ENCODE measurements at regions not wholly inside any gene's neighbourhood (a gene's known extent, or its start where the extent isn't known, plus 50 kb on each side); places are given as distances from the start of the nearest gene placed in this dataset.

DNA sequence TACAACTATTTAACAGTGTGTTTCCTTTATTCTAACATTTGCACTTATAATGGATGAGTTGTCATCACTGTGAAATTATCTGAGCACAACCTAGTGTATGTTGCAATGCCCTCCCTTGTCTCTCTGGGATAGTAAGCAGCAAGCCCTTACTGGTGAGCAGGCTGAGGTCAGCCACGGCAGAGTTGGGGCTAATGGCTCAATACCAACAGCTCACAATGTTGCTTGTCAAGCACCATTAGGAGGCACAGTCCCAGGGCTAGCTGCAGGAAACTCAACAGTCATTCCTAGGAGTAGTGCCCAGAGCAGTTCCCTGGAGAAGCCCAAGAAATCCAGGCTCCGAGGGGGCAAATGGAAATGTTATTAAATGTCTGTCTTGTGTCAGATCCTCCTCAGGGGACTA is 858.4 kb downstream of the GRID1 start:
- peaks cover 17% of the 10 kb centered on the region for H3K9me3 Mint-ChIP-seq
- H3K4me3 Mint-ChIP-seq = no peak overlapping the region
- no peak overlapping the region for H3K27ac Mint-ChIP-seq
- no peaks in the 10 kb centered on the region for H3K36me3 Mint-ChIP-seq
- H3K4me1 Mint-ChIP-seq = no peaks in the 10 kb centered on the region
- TF ChIP-seq, protein P1, sequence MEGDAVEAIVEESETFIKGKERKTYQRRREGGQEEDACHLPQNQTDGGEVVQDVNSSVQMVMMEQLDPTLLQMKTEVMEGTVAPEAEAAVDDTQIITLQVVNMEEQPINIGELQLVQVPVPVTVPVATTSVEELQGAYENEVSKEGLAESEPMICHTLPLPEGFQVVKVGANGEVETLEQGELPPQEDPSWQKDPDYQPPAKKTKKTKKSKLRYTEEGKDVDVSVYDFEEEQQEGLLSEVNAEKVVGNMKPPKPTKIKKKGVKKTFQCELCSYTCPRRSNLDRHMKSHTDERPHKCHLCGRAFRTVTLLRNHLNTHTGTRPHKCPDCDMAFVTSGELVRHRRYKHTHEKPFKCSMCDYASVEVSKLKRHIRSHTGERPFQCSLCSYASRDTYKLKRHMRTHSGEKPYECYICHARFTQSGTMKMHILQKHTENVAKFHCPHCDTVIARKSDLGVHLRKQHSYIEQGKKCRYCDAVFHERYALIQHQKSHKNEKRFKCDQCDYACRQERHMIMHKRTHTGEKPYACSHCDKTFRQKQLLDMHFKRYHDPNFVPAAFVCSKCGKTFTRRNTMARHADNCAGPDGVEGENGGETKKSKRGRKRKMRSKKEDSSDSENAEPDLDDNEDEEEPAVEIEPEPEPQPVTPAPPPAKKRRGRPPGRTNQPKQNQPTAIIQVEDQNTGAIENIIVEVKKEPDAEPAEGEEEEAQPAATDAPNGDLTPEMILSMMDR (IDR thresholded peaks at IDR 0.05; ENCODE audit: unreplicated experiment) = no peak
- no peak for DNase-seq (ENCODE audit: low spot score in 2 of 2, unreplicated experiment in 2 of 2)
- no peaks in the 10 kb centered on the region for H3K27me3 Mint-ChIP-seq (ENCODE audit: low read depth)

DNA sequence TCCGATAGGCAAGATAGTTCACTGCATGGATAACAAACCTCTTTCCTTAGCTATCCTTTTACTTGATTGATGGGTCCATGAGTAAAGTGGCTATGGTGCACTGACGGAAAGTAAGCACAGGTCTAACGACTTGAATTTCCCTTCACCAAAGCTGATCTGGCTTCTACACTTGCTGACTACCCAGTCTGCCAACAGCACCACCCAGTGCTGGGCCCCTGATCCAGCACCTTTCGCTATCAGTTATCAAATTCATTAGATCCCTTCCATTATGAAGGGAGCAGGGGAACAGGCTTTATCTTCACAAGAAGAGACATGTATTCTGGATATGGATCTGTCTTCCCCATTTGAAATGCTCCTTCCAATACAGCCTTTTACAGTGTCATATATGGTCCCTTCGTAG is 855.9 kb downstream of the GRID1 start:
- TF ChIP-seq, protein P1 (IDR thresholded peaks at IDR 0.05; ENCODE audit: unreplicated experiment) = no peak
- H3K4me3 Mint-ChIP-seq = no peak overlapping the region
- H3K27ac Mint-ChIP-seq = no peak overlapping the region
- no peaks in the 10 kb centered on the region for H3K36me3 Mint-ChIP-seq
- no peak for DNase-seq (ENCODE audit: low spot score in 2 of 2, unreplicated experiment in 2 of 2)
- no peaks in the 10 kb centered on the region for H3K27me3 Mint-ChIP-seq (ENCODE audit: low read depth)
- H3K4me1 Mint-ChIP-seq = no peaks in the 10 kb centered on the region
- H3K9me3 Mint-ChIP-seq = no peaks in the 10 kb centered on the region

DNA sequence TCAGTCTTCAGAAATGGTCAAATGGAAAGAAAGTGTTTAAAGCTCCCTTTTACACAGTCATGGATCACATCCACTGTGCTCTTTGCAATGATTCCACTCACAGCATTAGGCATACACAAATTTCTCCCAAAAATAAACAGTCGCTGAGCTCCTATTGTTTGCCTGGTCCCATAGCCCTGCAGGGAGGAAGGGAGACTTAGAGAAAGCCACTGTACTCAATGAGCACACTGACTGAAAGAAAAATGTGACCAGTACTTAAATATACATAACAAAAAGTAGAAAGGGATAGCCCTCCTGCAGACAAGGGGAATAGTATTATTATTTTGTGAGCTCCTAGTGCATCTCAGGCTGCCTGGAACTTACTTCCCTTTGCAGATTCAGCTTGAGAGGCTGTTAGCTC is 853.2 kb downstream of the GRID1 start:
- Mint-ChIP-seq H3K27me3 (ENCODE audit: low read depth) (no peaks in the 10 kb centered on the region), H3K4me3 (no peak overlapping the region), H3K9me3 (peaks cover 2% of the 10 kb centered on the region), H3K27ac (no peak overlapping the region), H3K4me1 (no peaks in the 10 kb centered on the region), H3K36me3 (no peaks in the 10 kb centered on the region)
- DNase-seq (ENCODE audit: low spot score in 2 of 2, unreplicated experiment in 2 of 2) = no peak
- TF ChIP-seq, protein P1 (IDR thresholded peaks at IDR 0.05; ENCODE audit: unreplicated experiment) = no peak

DNA sequence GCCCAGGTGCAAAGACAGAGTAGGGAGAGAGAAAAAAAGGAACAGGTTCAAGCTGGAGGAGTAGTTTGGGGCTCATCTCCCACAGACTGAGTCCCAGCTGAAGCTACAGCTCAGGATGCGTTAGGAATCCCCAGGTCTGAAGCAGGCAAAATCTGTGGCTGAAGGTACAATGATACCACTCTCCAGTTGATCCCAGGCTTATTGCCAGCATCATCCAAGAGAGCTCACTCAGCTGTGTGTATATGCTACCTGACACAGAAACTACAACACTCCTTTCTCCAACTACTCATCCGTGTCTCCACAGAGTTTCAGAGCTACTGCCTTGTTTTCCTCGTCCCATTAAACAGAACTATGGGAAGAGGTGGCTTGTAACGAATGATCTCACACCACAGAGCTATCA is 851.3 kb downstream of the GRID1 start:
- H3K27ac Mint-ChIP-seq = no peak overlapping the region
- no peak for DNase-seq (ENCODE audit: low spot score in 2 of 2, unreplicated experiment in 2 of 2)
- no peaks in the 10 kb centered on the region for H3K4me1 Mint-ChIP-seq
- no peaks in the 10 kb centered on the region for H3K27me3 Mint-ChIP-seq (ENCODE audit: low read depth)
- no peaks in the 10 kb centered on the region for H3K36me3 Mint-ChIP-seq
- no peak overlapping the region for H3K4me3 Mint-ChIP-seq
- peaks cover 4% of the 10 kb centered on the region for H3K9me3 Mint-ChIP-seq
- TF ChIP-seq, protein P1 (IDR thresholded peaks at IDR 0.05; ENCODE audit: unreplicated experiment) = no peak

DNA sequence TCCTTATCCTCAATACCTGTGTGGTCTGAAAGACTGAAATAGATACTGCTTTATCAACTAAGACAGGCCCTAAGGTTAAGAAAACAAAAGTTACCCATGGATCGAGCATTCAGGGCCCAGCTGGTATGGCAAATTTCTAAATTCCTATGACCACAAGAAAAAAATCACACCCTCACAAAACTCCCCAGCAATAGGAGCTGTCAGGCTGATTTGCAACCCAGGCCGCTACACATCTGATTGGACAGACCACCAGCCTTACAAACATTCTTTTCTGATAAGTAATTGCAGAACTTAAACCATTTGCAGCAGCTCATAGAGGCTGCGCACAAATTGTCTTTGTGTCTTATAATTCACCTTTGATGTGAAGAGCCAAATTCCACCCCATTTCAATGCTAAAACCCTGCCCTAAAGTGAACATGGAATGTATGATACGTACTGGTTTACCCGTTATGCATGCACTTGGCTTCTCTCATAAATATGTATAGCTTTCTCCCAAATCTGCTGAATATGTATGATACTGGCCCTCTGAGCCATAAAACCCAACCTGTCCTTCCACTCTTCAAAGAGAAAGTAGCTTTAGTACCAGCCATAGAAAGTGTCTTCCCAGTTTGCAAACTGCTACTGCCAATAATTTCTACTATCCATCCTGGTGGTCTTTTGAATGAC is 842.5 kb downstream of the GRID1 start:
- peak overlapping the region; percentile 86 for H3K27ac Mint-ChIP-seq
- H3K4me3 Mint-ChIP-seq = no peak overlapping the region
- H3K9me3 Mint-ChIP-seq = peaks cover 10% of the 10 kb centered on the region
- TF ChIP-seq, protein P1 (IDR thresholded peaks at IDR 0.05; ENCODE audit: unreplicated experiment) = no peak
- H3K36me3 Mint-ChIP-seq = peaks cover 5% of the 10 kb centered on the region
- DNase-seq (ENCODE audit: low spot score in 2 of 2, unreplicated experiment in 2 of 2) = peak in 1 of 2 experiments; percentile 53
- peaks cover 1% of the 10 kb centered on the region for H3K27me3 Mint-ChIP-seq (ENCODE audit: low read depth)
- H3K4me1 Mint-ChIP-seq = peaks cover 18% of the 10 kb centered on the region

All from mesothelial cell of epicardium (in vitro differentiated cells).